ENCODE measurements at regions not wholly inside any gene's neighbourhood (a gene's known extent, or its start where the extent isn't known, plus 50 kb on each side); places are given as distances from the start of the nearest gene placed in this dataset.

GRCh38 chr11:21625982-21626381 lies 566.9 kb upstream of the ANO5 start:
- TF ChIP-seq REST (IDR thresholded peaks at IDR 0.05; ENCODE audit: insufficient read depth in 1 of 2, low read depth in 2 of 2, low read length in 2 of 2) (peak; percentile 8 to 78; a peak in 2 of 4 replicates), POLR2AphosphoS5 (IDR thresholded peaks at IDR 0.05; ENCODE audit: low read depth, low read length) (peak; percentile 47; the same call in 1 of the 2 replicates), SIN3A (IDR thresholded peaks at IDR 0.05; ENCODE audit: borderline replicate concordance, insufficient read depth, low read length) (peak; percentile 60; the same call in 1 of the 2 replicates), TAF1 (IDR thresholded peaks at IDR 0.05; ENCODE audit: borderline replicate concordance, insufficient read depth, low read length) (peak; percentile 19; the same call in 1 of the 2 replicates)
